EH (cell line): ENCODE measurements at regions not wholly inside any gene's neighbourhood (a gene's known extent, or its start where the extent isn't known, plus 50 kb on each side); places are given as distances from the start of the nearest gene placed in this dataset.

Experiments
- DNase-seq: peaks from one replicate; pipeline ENCODE4 v3.0.0-alpha.2; 2015; ENCODE audit warnings: low read depth

DNA sequence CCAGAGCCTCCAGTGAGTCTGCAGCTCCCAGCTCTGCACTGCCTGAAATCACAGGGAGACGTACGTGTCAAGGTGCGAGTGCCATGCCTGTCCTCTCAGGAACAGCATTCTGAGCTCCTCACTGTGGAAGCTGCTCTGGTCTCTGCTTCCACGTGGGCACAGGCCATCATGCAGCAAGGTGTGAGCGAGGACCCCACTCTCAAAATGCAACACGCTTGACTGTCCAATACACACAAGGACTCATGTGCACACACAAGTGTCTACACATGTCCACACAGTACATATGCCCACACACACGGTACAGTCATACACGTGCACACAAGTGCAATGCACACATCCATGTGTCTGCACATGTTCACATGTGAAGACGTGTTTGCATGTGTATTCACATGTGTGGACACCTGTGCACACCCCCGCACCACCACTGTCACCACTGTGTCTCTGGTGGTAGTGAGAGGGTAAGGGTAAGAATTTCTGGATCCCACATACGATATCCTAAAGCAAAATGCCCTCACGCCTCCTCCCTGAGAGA lies 260.5 kb downstream of the DLL1 start:
- no peak for DNase-seq

DNA sequence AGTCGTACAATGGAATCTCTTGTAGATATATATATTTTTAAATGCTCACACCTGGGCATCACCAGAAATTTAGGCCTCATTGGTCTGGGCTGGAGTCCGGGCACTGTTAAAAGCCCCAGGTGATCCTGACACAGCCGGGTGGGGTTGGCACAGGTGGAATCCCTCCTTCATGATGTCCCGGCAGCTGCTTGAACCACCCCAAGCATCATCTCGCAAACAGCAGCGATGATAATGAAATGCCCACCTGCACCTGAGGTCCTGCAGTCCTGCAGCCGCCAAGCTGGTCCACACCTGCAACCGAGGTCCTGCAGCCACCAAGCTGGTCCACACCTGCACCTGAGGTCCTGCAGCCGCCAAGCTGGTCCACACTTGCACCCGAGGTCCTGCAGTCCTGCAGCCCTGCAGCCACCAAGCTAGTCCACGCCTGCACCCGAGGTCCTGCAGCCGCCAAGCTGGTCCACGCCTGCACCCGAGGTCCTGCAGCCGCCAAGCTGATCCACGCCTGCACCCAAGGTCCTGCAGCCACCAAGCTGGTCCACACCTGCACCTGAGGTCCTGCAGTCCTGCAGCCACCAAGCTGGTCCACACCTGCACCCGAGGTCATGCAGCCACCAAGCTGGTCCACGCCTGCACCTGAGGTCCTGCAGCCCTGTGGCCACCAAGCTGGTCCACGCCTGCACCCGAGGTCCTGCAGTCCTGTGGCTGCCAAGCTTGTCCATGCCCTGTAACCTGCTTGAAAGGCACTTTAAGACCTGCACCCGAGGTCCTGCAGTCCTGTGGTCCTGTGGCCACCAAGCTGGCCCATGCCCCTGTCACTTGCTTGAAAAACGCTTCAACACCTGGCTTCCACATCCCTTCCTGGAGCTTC lies 261.2 kb downstream of the DLL1 start:
- no peak for DNase-seq

DNA sequence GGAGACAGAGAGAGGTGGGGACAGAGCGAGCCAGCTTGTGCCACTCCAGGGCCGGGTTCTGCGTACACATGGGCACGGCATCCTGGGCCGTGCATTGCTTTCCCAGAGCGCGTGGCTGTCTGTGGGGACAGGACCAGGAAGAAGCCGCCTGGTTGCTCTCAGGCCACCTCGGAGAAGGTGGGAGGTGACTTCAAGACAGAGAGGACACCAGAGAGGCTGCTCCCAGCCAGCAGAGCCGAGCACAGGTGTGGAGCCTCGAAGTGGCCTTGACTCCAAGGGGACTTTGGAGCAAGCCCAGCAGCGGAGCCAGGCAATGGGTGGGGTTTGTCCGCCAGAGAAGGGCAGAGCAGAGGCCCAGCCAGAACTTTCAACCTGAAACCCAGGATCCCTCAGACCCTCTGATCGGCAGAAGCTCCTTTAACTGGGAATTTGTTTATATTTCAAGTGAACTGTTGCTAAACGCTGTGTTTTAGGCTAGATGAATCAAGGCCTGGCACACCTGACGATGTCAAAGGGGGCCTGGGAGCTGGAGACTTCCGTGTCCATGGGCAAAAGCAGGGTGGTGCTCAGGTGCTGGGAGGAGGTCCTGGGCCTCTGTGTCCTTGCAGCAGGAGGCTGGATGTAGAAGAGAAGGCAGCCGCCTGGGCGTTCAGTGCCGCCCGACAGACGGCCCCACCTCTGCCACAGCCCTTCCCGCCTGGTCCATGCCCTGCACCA lies 262.1 kb downstream of the DLL1 start:
- DNase-seq = no peak

DNA sequence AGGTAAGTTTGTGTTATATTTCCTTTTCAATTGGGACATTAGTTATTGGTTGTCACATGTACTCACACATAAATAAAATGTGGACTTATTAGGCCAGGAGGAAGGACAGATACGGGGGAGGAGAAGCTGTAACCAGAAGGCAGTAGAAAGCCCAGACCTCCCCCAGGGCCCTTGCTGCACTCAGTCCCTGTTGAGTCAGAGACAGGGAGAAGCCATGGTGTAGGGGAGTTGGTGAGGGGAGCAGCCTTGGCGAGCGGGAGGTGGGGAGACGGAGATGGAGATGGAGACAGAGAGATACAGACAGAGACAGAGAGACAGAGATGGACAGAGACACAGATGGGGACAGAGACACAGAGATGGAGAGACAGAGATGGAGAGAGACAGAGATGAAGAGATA lies 263.2 kb downstream of the DLL1 start:
- DNase-seq = no peak

DNA sequence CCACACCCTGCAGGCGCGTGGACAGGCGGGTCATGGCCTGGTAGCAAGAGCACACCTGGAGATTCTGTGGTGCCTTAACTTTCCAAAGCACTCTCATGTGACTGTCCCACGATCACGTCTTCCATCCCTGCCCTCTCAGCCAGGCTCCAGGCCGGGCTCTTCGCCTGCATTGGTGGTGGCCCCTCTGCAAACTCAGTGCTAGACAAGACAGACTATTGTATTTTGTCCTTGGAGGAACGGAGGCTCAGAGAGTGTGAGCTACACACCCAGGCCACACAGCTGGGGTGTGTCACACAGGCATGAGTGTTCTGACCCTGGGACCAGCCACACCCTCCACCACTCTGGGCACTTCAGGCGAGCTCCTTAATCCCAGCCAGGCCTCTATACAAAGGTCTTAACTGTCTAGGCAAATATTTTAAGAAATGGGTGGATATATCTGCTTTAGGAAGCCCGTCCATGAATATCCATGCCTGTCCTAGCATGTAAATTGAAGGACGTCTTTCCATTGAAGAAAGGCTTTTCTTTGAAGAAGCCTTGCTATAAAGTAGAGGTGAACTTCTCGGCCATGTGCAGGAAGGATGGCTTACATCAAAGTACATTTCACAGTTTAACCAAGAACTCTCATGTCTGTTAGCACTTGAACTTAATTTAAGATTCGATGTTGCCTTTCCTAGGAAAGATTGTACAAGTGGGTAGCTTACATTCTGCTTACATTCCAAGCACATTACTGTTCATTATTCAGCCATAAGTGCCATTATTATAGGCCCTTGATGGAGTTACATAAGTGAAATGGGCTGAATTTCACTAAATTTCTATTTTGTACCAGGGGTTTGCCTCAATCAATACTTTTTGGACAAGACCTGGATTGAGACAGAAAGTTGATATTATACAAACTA lies 263.9 kb downstream of the DLL1 start:
- DNase-seq = no peak

DNA sequence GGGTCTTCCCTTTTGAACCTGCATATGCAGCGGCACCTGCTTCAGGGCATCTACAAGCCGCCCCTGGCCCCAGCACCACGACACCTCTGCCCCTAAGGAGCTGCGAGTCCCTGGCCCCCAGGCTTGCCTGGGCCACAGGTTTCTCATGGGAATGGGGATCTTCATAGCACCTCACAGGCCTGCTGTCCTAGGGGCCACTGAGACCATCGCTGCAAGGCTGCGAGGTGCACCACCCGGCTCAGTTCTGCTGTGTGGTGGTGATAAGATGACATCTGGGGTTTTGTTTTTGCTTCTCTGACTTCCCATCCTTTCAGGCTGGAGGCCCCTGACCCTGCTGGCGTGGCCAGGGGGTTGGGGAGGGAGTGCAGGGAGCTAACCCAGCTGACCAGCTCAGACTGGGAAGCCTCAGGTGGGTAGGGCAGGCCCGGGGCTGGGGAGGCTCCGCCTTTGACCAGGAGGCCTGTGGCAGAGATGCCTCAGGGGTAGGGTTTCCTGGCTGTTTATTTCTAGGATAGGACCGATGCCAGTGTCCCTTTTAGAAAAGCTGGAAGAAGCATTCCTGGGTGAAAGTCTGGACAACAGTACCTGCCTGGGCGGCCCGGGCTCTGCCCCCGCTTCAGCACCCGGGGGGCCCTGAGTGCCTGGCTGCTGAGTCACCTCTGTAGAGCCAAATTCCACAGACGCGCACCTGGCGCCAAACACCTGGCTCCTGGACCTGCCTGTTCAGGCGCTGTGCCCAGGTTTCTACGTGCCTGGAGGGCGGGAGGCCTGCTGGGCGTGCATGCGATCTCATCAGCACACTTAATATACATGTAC lies 264.7 kb downstream of the DLL1 start:
- no peak for DNase-seq

DNA sequence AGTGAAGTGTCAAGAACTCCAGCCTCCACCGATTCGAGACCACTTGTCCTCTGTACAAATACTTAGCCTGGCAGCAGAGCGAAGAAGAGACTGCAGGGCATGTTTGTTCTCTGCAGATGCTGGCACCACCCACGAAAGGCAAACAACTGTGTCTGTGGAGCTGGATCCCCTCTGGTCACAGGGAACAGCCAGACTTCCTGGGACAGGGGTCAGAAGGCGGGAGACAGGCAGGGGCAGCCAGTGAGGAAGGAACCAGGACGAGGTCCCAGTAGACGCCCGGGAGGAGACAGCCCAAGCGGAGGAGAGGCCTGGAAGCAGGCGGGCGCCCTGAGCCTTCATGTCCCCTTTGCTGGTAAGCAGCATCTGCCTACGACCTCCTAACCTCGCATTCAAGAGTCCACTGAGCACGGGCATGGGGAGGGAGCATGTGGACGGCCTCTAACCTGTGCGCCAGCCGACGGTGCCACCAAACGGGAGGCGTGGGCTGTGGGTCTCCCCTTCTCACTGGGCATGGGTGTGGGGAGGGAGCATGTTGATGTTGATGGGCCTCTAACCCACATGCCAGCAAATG lies 265.5 kb downstream of the DLL1 start:
- DNase-seq = no peak

DNA sequence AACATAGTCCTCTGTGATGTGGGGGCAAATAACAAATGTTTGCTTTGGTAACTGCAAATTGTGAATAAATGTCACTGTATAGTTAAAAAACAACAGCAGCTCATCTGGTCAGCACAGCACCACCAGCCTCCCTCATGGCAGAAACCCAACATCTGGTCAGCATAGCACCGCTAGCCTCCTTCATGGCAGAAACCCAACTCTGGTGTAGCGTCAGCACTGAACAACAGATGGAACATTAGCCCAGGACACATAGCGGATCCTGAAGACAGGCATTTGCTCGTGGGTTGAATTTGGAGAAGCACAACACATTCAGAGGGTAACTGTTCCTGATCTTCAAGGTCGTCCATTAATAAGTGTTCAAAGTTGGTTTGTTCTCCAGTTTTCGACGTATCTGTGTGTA lies 265.9 kb downstream of the DLL1 start:
- DNase-seq = no peak

DNA sequence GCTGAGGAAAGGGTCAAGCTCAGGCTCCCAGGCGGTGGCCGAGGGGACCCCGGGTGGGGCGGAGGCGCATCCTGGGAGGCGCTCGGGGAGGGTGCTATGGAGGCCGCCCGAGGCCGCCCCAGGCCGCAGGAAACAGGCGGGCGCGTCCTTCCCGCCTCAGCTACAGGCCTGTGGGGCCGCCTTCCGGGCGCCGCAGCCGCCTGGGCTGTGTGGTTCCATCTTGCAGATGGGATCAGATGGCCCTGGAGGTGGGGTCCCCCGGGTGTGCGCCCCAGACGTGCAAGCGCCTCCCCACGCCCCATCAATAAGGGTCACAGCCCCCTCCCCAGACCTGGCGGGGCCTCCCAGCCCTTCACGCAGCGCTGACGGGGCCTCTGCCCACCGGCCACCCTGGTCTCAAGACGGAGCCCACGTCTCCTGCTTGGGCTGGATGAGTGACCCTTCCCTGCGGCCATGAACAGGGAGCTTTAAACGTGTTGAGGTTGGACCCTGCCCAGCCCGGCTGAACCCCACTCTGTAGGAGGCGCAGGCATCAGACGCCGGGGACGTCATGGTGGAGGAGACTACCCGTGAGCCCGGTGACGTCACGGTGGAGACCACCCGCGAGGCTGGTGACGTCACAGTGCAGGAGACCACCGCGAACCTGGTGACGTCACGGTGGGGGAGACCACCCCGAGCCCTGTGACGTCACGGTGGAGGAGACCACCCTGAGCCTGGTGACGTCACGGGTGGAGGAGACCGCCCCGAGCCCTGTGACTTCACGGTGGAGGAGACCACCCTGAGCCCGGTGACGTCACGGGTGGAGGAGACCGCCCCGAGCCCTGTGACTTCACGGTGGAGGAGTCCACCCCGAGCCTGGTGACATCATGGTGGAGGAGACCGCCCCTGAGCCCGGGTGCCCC lies 267.0 kb downstream of the DLL1 start:
- DNase-seq = no peak

DNA sequence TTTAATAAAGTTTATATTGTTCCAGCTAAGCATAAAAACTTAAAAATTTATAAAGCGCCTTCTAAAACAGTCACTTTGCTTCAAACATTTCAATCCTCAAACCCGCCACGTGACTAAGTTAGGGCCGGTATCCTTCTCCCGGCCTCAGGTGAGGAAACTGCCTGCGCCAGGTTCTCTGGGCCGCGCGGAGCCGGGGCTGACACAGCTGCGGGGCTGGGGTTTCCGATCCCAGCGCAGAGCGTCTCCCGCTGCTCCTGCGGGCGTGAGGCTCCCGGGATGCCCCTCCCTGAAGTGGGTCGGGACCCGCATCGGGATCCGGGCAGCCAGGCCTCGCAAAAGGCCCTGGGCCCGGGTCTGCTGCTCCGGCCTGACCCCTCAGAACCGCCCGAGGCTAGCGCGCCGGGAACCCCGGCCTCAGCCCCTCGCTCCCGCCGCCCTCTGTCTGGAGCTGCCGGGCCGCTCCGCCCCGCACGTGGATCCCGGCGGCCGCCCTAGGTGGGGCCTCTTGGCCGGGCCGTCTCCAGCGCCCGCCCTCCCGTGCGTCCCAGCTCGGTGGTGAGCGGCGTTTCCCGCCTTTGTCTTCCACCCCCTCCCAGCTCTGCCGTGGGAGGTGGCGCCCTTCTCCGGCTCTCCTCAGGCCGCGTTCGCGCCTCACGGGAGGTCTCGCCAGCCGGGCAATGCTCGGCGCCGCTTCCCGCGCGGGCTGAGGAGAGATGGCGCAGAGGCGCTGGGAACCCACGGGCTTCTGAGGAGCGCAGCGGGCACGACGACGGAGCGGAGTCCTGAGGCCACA lies 267.9 kb downstream of the DLL1 start:
- DNase-seq = no peak

DNA sequence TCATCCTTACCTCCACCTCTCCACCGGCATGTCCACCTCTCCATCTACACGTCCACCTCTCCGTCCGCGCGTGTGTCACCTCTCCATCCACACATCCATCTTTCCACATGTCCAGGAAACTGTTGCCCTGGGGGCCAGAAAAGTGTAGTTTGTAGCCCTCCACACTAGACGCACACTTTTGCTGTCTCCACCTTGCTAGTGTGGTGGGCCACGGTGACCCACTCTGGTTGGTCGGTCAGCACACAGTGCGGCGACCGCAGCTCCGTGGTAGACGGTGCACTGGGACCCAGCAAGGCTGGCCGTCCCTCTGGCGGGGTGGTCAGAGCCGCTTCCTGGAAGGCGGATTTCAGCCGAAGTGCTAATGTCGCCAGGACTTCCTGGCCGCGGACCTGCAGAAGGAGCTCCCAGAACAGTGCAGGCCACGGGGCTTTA lies 268.6 kb downstream of the DLL1 start:
- no peak for DNase-seq

DNA sequence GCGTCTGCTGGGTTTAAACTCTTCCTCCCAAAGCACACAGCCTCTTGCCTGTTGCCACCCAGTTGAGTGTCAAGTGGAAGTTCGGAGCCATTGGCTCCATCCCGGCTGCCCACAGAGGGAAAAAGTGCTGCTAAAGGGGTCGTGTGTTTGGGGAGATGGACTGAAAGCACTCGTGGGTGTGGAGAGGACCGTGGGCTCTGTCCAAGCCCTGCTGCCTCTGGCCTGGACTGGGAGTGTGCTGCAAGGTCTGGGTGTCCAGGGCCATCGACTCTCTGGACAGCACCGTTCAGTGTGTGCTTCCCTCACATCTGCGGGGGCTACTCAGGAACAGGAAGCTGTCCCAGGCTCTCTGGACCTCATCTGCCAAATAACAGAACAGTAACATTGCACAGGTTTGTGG lies 269.3 kb downstream of the DLL1 start:
- DNase-seq = no peak

DNA sequence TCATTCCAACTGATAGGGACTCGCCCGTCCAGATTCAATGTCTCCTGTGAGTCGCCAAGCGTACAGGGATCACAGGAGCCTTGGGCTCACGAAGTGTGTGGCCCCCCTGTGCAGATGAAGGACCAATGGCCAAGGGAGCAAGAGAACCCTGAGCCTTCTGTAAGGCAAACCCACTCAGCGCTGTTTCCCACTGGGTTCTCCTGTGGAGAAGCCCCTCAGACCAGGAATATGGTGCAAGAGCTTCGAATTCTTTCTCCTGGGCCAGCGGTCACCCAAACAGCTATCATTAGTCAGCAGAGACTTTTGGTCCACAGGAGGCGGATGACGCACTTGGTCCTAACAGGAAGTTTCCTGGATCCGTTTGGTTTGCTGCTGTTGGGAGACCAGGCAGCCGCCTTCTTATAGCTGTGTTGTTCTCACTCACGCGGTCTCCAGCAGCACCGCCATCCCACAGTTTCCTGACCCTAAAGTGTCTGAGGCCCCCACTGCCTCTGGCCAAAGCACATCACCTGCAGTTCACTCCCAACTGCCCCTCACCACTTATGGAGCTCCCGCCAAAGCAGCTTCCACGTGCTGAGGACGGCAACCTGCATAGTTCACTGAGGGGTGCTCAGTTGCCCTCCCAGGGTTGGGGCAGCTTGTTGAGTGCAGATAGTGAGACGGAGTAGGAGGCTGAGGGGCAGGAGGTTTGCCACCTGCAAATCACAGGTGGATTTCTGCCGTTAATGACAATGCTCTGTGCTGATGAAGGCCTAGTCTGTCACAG lies 268.6 kb downstream of the ERMARD start:
- no peak for DNase-seq

DNA sequence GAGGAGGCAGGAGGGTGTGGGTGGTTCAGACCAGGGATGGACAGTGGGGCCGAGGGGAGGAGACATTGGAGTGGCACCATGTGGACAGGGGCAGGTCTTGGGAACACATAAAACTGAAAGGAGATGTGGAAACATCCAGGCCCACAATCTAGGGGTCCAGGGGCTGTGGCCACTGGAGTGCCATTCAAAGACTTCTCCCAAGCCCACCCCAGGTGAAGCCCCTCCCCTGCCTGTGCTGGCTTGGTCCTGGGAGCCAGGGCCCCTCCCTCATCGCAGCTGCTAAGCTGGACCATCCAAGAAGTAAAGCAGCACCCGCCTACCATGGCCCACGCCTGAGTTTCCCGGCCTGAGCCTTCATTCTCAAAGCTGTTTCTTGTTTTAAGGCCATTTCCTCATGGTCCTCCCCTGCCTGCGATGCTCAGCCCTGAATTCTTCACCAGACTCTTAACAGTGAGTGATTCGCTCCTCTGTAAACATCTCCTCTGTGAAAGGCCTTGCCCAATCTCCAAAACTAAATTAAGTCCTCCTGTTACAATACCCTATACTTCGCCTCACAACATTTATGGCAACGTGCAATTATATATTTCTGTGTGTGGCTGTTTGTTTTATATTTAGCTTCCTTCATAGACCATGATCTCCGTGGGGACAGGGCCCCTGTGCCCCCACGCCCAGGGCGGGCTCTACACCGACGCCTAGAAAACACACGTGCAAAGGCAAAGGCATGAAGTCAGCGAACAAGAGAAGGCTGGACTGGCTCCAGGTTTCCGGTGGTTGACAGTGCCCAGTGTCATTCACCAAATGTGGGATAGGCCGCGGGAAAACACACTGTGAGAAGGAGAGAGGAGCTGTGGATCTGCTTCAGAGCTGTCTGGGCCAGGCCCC lies 267.8 kb downstream of the ERMARD start:
- DNase-seq = no peak

DNA sequence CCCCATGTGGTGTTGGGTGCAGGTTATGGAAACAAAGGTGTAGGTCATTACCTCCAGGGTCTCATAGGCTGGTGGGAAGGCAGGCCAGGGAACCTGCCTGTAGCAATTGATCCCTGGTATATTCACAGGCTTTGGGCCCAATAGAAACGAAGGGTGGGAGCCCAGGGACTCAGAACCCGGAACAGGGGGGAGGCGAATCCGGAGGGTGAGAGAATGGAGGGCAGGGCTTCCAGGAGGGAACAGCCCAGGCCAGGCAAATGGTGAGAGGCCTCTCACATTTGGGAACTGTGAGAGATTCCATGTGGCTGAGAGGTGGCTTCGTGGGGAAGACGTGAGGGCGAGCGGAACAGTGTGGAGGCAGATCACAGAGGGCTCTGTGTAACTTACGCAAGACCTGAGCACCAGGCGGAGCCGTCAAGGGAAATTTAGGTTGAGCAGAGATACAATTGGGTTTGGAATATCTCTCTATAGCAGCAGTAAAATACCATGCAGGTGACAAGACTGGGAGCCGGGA lies 267.1 kb downstream of the ERMARD start:
- no peak for DNase-seq

DNA sequence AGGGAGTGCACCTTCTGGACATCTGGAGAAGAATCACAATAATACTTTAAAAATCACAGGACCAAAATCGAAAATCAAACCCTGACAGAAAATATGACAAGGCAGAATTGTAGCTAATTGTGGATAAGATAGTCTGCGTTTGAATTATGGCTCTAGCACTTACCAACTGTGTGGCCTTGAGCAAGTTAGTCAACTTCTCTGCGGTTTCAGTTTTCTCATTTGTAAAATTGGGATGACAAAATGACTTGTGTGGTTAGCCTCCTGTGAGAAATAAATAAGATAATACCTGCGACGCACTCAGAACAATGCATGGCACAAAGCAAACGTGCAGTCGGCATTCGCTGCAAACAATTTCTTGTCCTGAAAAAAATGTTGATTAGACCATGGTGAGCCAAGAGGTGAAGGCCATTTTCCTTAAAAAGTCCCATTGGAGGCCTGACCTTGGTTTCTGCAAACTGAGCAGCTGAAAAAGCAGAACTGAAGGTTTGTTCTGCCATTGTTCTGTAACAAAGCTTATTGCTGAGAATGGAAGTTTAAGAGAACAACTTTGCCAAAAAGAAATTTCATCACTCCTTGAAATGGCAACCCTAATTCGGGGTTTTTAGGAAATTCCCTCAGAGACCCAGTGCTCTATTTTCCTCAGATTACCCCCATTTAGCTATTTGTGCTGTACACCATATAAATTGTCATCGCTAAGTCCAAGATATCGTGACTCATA lies 266.3 kb downstream of the ERMARD start:
- DNase-seq = no peak
